T follicular helper cell (primary cell): ENCODE measurements at regions not wholly inside any gene's neighbourhood (a gene's known extent, or its start where the extent isn't known, plus 50 kb on each side); places are given as distances from the start of the nearest gene placed in this dataset.
A peak's percentile ranks its signal among the peaks of the same experiment; 100 is the strongest.
"Not testable (repeated sequence)": the region's sequence is repeated elsewhere in the genome, so short reads cannot be mapped to it uniquely, and the experiment has no call there.

Source experiments
- DNase-seq: peaks from one replicate; pipeline ENCODE4 v3.0.0-alpha.2; 2020; ENCODE audit warnings: low read depth

- no peak for DNase-seq
Measured at GRCh38 chr6:130557481-130558112, 191.8 kb downstream of the TMEM200A start.

- no peak for DNase-seq
Measured at GRCh38 chr6:130558131-130558530, 192.3 kb downstream of the TMEM200A start.

GRCh38 chr6:130559166-130559565 lies 193.3 kb downstream of the TMEM200A start:
- no peak for DNase-seq

GRCh38 chr6:130560231-130560630 lies 194.4 kb downstream of the TMEM200A start:
- DNase-seq, result no peak

GRCh38 chr6:130561159-130561558 lies 195.3 kb downstream of the TMEM200A start:
- not testable (repeated sequence) for DNase-seq

- no peak for DNase-seq
Measured at GRCh38 chr6:130565696-130566095, 199.9 kb downstream of the TMEM200A start.

- DNase-seq, result no peak
Measured at GRCh38 chr6:130574146-130574545, 208.3 kb downstream of the TMEM200A start.

- no peak for DNase-seq
Measured at GRCh38 chr6:130575557-130575956, 209.7 kb downstream of the TMEM200A start.

- peak; percentile 29 for DNase-seq
Measured at GRCh38 chr6:130575971-130576370, 210.2 kb downstream of the TMEM200A start.

- no peak for DNase-seq
Measured at GRCh38 chr6:130577178-130577919, 211.5 kb downstream of the TMEM200A start.

- no peak for DNase-seq
Measured at GRCh38 chr6:130578713-130579112, 212.9 kb downstream of the TMEM200A start.

- no peak for DNase-seq
Measured at GRCh38 chr6:130583268-130583667, 217.5 kb downstream of the TMEM200A start.

GRCh38 chr6:130585587-130585986 lies 219.8 kb downstream of the TMEM200A start:
- DNase-seq, result no peak

- DNase-seq, result no peak
Measured at GRCh38 chr6:130587778-130588520, 222.1 kb downstream of the TMEM200A start.

- DNase-seq, result no peak
Measured at GRCh38 chr6:130593200-130593599, 227.4 kb downstream of the TMEM200A start.

- DNase-seq, result no peak
Measured at GRCh38 chr6:130593948-130594347, 228.1 kb downstream of the TMEM200A start.

- no peak for DNase-seq
Measured at GRCh38 chr6:130598021-130598989, 228.9 kb upstream of the SMLR1 start.

GRCh38 chr6:130600880-130601341 lies 226.3 kb upstream of the SMLR1 start:
- no peak for DNase-seq

- DNase-seq, result no peak
Measured at GRCh38 chr6:130602151-130602770, 224.9 kb upstream of the SMLR1 start.

GRCh38 chr6:130603391-130603790 lies 223.8 kb upstream of the SMLR1 start:
- no peak for DNase-seq

GRCh38 chr6:130604841-130605399 lies 222.3 kb upstream of the SMLR1 start:
- no peak for DNase-seq
